Small intestine (tissue), 7 donors: ENCODE measurements at regions not wholly inside any gene's neighbourhood (a gene's known extent, or its start where the extent isn't known, plus 50 kb on each side); places are given as distances from the start of the nearest gene placed in this dataset.

Experiments used
- DNase-seq, 2 donors: peaks; one replicate each; pipeline versions ENCODE4 v3.0.0 to v3.0.0-alpha.2; 2013
- FAIRE-seq: peaks from 2 replicates; lab custom pipeline; 2012; peaks lifted over from hg19 to GRCh38; lab: Jason Lieb, UNC
- H3K27ac ChIP-seq, 3 donors: one replicate each; pipeline ENCODE4 v1.5.1; 2013; ENCODE audit warnings: low read length in 2 of 3, mild to moderate bottlenecking in 2 of 3, control low read depth in 1 of 3, inconsistent platforms in 1 of 3, low read depth in 1 of 3, moderate library complexity in 1 of 3
- H3K27me3 ChIP-seq, 3 donors: one replicate each; pipeline ENCODE4 v1.6.1; 2013; ENCODE audit warnings: low read length in 3 of 3, inconsistent platforms in 1 of 3; ENCODE audit not compliant: control insufficient read depth in 3 of 3, insufficient read depth in 3 of 3
- H3K36me3 ChIP-seq, 3 donors: one replicate each; pipeline ENCODE4 v1.6.1; 2013; ENCODE audit warnings: low read length in 3 of 3, inconsistent platforms in 1 of 3, low read depth in 1 of 3, mild to moderate bottlenecking in 1 of 3, moderate library complexity in 1 of 3; ENCODE audit not compliant: control insufficient read depth in 3 of 3, insufficient read depth in 2 of 3
- H3K4me1 ChIP-seq, 3 donors: one replicate each; pipeline ENCODE4 v1.6.1; 2013; ENCODE audit warnings: low read length in 2 of 3, inconsistent platforms in 1 of 3, low read depth in 1 of 3, mild to moderate bottlenecking in 1 of 3, moderate library complexity in 1 of 3; ENCODE audit not compliant: control insufficient read depth in 3 of 3, insufficient read depth in 2 of 3
- H3K4me3 ChIP-seq, 3 donors: one replicate each; pipeline ENCODE4 v1.5.1; 2013; ENCODE audit warnings: low read length in 3 of 3, control low read depth in 1 of 3, inconsistent platforms in 1 of 3, low read depth in 1 of 3, mild to moderate bottlenecking in 1 of 3, moderate library complexity in 1 of 3
- H3K9me3 ChIP-seq, 2 donors: one replicate each; pipeline ENCODE4 v1.6.1; 2013; ENCODE audit warnings: low read depth in 1 of 2, low read length in 1 of 2; ENCODE audit not compliant: control insufficient read depth in 2 of 2, insufficient read depth in 1 of 2
- WGBS, 3 donors: extraction: QIAGEN DNeasy Blood & Tissue Kit; methylation state at CpG; one replicate each; pipeline ENCODE4 v1.1.7; 2013; 5-methylcytosine and 5-hydroxymethylcytosine counted together
- donor health status: healthy with polysubstance abuse.
- donor health status: control.
- donor health status: control.
- donor health status: Bipolar disorder and iron deficiency.
- donor health status: healthy.

GRCh38 chr15:62931650-62932049, 110.9 kb upstream of the TPM1 start:
- Histone ChIP-seq H3K27ac (no peak overlapping the region), H3K4me1 (no peaks in the 10 kb centered on the region), H3K4me3 (no peak overlapping the region), H3K9me3 (no peaks in the 10 kb centered on the region), H3K27me3 (no peaks in the 10 kb centered on the region), H3K36me3 (no peaks in the 10 kb centered on the region)
- 89 to 97% (median 90%) methylated on average over 1 of the region's 1 CpG for WGBS, 3 donors
- FAIRE-seq (no peak), DNase-seq (no peak)

DNA sequence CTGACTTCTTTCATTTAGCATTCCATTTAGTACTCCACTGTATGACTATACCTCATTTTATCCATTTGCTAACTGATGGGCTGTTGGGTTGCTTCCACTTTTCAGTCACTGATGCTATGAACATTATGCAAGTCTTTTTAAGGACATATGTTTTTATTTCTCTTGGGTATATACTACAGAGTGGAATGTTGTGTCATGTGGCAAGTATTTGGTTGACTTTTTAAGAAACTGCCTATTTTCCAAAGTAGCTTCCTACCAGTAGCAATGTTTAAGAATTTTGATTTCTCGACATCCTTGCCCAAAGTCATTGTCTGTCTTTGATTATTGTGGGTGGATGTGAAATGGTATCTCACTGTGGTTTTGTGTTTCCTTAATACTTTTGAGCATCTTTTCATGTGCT, 110.1 kb upstream of the TPM1 start:
- no peaks in the 10 kb centered on the region for H3K27me3 ChIP-seq
- no peak for DNase-seq
- no peaks in the 10 kb centered on the region for H3K9me3 ChIP-seq
- H3K36me3 ChIP-seq: no peaks in the 10 kb centered on the region
- H3K4me1 ChIP-seq: no peaks in the 10 kb centered on the region
- FAIRE-seq: no peak
- H3K27ac ChIP-seq: no peak overlapping the region
- H3K4me3 ChIP-seq: no peak overlapping the region
- WGBS, 3 donors: 0 to 43% (median 32%) methylated on average over 1 of the region's 1 CpG

DNA sequence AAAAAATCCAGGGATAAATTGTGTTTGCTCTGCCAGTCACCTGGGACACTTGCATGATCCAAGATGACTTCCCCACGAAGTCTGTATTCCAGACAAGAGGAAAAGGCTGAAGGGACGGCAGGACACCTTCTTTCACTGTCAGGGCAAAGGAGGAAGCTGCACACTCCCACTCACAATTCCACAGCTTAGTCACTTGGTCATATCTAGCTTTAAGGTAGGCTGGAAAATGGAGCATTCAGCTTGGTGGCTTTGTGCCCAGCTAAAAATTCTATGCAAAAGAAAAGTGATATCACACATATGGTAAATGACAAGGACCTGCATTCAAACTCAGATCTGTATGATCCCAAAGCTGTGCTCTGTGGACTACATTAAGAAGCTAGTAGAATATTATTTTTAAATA, 109.2 kb upstream of the TPM1 start:
- H3K4me3 ChIP-seq: no peak overlapping the region
- no peak overlapping the region for H3K27ac ChIP-seq
- H3K36me3 ChIP-seq: no peaks in the 10 kb centered on the region
- H3K9me3 ChIP-seq: no peaks in the 10 kb centered on the region
- no peaks in the 10 kb centered on the region for H3K4me1 ChIP-seq
- FAIRE-seq: no peak
- H3K27me3 ChIP-seq: no peaks in the 10 kb centered on the region
- WGBS, 3 donors: 35 to 51% (median 43%) methylated on average over 2 of the region's 2 CpGs
- DNase-seq: no peak

DNA sequence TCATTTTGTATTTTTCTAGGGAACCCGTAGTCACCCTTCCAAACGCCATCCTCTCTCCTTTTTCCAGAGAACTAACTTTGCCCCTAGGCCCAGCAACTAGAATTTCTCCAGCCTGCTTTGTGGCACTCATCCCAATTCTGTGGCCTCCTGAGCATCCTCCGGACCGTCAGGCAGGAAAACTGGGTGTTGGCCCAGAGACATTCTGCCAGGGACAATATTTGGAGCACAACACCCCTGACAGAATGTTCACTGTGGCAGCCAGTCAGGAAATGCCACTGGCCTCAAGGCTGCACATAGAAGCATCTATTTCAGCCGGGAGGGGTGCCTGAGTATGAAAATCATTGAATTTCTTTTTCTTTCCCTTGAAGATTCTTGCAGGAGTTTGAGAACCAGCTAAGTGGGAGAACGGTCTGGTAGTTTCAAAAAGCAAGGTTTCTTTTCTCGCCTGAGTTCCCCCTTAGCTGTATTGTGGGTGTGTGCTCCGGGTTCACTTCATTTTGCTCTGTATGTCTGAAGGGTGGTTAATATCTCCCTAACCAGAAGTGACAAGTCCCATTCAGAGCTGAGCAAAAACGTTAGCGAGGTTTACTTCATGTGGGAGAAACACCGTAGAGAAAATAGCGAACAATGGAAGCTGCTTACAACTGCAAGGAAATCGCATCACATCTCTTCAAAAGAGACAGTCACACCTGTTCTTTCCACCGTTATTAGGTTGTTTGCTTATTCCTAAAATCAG, 108.1 kb upstream of the TPM1 start:
- Histone ChIP-seq H3K4me1 (no peaks in the 10 kb centered on the region), H3K4me3 (no peak overlapping the region), H3K27ac (no peak overlapping the region), H3K36me3 (no peaks in the 10 kb centered on the region), H3K9me3 (no peaks in the 10 kb centered on the region), H3K27me3 (no peaks in the 10 kb centered on the region)
- FAIRE-seq (no peak), DNase-seq (no peak)
- 75 to 88% (median 85%) methylated on average over 14 of the region's 14 CpGs for WGBS, 3 donors

DNA sequence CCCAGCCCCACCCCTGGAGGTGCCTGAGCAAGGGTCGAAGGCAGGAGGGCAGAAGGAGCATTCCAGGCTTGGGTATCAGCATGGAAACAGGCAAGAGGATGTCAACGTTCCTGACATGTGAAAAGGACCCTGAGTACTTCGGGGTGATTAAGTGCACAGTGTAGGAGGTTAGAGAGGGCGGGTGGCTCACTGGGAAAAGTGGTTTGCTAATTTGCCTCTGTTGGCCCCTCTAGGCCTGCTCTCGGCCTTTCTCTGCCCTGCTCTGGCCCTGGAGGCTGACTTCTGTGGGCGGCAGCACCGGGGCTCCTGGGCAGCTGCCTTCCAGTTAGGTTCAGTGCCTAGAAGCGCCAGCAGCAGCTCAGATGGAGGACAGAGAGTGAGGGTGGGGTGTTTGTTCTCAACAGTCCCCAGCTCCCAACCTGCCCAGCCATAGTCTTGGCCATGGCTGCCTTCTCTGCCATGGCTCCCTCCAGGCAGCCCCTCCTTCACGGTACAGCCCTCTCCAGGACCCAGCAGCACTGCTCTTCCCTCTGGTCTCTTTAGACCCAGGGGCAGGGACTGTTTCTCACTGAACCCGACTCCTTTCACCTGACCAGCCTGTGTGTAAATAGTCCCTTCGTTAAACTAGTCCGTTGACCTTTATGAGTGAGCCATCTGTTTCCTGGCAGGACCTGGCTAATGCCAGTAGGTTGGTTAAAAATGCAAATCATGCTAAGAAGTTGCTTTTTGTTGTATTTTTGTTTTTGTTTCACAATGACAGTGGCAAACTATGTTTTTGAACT, 107.1 kb upstream of the TPM1 start:
- FAIRE-seq (no peak), DNase-seq (no peak)
- Histone ChIP-seq H3K4me3 (no peak overlapping the region), H3K27ac (no peak overlapping the region), H3K36me3 (no peaks in the 10 kb centered on the region), H3K27me3 (no peaks in the 10 kb centered on the region), H3K9me3 (no peaks in the 10 kb centered on the region), H3K4me1 (peaks cover 0 to 2% (median 0%) of the 10 kb centered on the region in 3 donors)
- 69 to 71% (median 69%) methylated on average over 12 of the region's 12 CpGs for WGBS, 3 donors

DNA sequence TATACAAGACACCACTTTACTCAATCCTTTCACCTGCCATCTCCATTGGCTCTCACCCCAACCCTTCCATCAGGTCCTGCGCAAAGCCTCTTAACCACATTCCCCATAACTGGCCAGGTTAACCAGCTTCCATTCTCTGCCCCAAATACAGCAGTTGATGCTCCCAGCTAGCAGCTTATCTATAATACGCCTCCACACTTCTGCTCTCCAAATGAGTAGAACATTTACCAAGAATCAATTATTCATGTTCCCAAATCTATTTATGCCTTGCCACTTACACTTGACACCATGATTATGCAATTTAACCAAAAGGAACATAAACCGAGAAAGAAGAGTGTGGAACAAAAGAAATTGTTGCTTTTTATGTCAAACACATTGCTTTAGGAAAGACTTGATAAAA, 103.7 kb upstream of the TPM1 start:
- H3K9me3 ChIP-seq: no peaks in the 10 kb centered on the region
- FAIRE-seq: no peak
- no peak overlapping the region for H3K4me3 ChIP-seq
- H3K27me3 ChIP-seq: no peaks in the 10 kb centered on the region
- H3K4me1 ChIP-seq: peaks cover 0 to 3% (median 0%) of the 10 kb centered on the region in 3 donors
- no peaks in the 10 kb centered on the region for H3K36me3 ChIP-seq
- 82 to 84% (median 83%) methylated on average over 3 of the region's 3 CpGs for WGBS, 3 donors
- no peak for DNase-seq
- no peak overlapping the region for H3K27ac ChIP-seq

GRCh38 chr15:62940093-62940754, 102.3 kb upstream of the TPM1 start:
- no peaks in the 10 kb centered on the region for H3K9me3 ChIP-seq
- 69 to 75% (median 72%) methylated on average over 4 of the region's 4 CpGs for WGBS, 3 donors
- H3K4me1 ChIP-seq: peaks cover 0 to 6% (median 0%) of the 10 kb centered on the region in 3 donors
- FAIRE-seq (no peak), DNase-seq (no peak)
- H3K27me3 ChIP-seq: no peaks in the 10 kb centered on the region
- H3K4me3 ChIP-seq: no peak overlapping the region
- no peaks in the 10 kb centered on the region for H3K36me3 ChIP-seq
- peak overlapping the region in 2 of 3 donors; percentile 23 to 38 for H3K27ac ChIP-seq

DNA sequence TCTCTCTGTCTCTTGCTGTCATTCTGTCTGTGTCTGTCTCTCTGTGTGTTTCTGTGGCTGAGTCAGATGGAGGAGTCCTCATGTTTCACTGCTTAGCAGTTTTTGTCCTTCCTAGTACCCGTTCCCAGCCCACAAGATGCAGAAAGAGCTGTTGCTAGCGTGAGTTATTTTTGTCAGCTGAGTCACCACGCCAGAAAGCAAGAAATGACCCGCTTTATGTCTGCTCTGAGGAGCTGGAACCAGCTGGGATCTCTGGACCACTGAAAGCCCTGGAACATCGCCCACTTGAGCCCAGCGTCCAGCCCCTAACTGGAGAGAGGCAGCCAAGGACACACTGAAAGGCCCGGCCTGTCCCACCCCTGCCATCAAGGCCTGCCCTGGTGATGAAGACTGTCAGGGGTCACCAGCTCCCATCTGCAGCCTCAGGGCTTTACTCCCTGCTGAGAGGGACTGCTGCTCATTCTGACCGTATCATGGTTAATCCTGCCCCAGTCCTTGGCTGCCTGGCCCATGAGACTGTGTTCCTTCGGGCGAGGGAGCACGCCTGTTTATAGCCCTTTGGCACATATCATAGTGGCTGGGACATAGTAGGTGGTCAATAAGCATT, 101.7 kb upstream of the TPM1 start:
- WGBS, 3 donors: 52 to 84% (median 70%) methylated on average over 11 of the region's 11 CpGs
- Histone ChIP-seq H3K4me3 (no peak overlapping the region), H3K27ac (peak overlapping the region in 2 of 3 donors; percentile 23 to 38), H3K36me3 (no peaks in the 10 kb centered on the region), H3K9me3 (no peaks in the 10 kb centered on the region), H3K4me1 (peaks cover 0 to 9% (median 0%) of the 10 kb centered on the region in 3 donors), H3K27me3 (no peaks in the 10 kb centered on the region)
- peak in 1 of 2 donors; percentile 24 for DNase-seq
- FAIRE-seq: no peak
